K562 (cell line): ENCODE measurements at regions not wholly inside any gene's neighbourhood (a gene's known extent, or its start where the extent isn't known, plus 50 kb on each side); places are given as distances from the start of the nearest gene placed in this dataset.

Experiments used
- ATAC-seq: fragments of 200-7000 bp; cut with Tn5 transposase; 3 replicates; pipeline ENCODE4 v1.9.1; 2020; ENCODE audit warnings: moderate library complexity
- BruUV-seq: library from RNA; stranded (reverse); fragments of 400-500 nt; replicated peaks from 2 replicates; lab custom pipeline; 2021; lab: Mats Ljungman, UMichigan
- CTCF ChIA-PET: fragments of 300-600 bp; formaldehyde crosslinking; extraction: SDS; loops from one replicate; lab custom pipeline; 2021; ENCODE audit warnings: low intra/inter-chr PET ratio; lab: Yijun Ruan, JAX
- POLR2A ChIA-PET: fragments of 300-600, 350-650 bp; sonication (Branson Sonifier 250); formaldehyde crosslinking; extraction: SDS; loops from one replicate; lab custom pipeline; 2021; ENCODE audit warnings: antibody characterized with exemption, inconsistent platforms; lab: Yijun Ruan, JAX
- DNase-seq, 4 experiments: peaks; one replicate each; pipeline versions ENCODE4 v3.0.0 to v3.0.0-alpha.2; 2011 to 2018; ENCODE audit warnings: low spot score in 3 of 4, mixed read lengths in 3 of 4; ENCODE audit errors: extremely low read depth in 1 of 4
- FAIRE-seq: peaks from 2 replicates; lab custom pipeline; 2011; peaks lifted over from hg19 to GRCh38; lab: Jason Lieb, UNC
- H2AFZ ChIP-seq: 2 replicates; pipeline ENCODE4 v1.6.0; 2011; ENCODE audit warnings: low read depth, low read length, control low read depth, inconsistent platforms
- H3K27ac ChIP-seq: fragments of 200-600 bp; 3 replicates; pipeline ENCODE4 v1.8.0; 2011; ENCODE audit warnings: low read depth, mild to moderate bottlenecking, control low read depth, inconsistent platforms, low read length, moderate library complexity, mixed read lengths; ENCODE audit errors: extremely low read depth
- H3K27me3 ChIP-seq, 2 experiments: fragments of 300-600 bp in 1 of 2; 2 replicates in 1 of 2; 3 replicates in 1 of 2; pipeline versions ENCODE4 v1.6.0 to v1.8.0; 2011; ENCODE audit warnings: inconsistent platforms in 2 of 2, low read length in 2 of 2, mild to moderate bottlenecking in 1 of 2, mixed read lengths in 1 of 2, moderate library complexity in 1 of 2; ENCODE audit not compliant: control insufficient read depth in 2 of 2, insufficient read depth in 2 of 2
- H3K36me3 ChIP-seq: fragments of 300-600 bp; 3 replicates; pipeline ENCODE4 v1.8.0; 2011; ENCODE audit warnings: mild to moderate bottlenecking, low read length, inconsistent platforms; ENCODE audit not compliant: control insufficient read depth, insufficient read depth
- H3K4me1 ChIP-seq, 2 experiments: fragments of 200-600 bp in 1 of 2; replicated peaks in 1 of 2; 2 replicates in 1 of 2; 3 replicates in 1 of 2; pipeline versions ENCODE4 v1.5.1 to v1.8.0; 2011; ENCODE audit warnings: inconsistent platforms in 2 of 2, low read length in 2 of 2, mild to moderate bottlenecking in 1 of 2, mixed read lengths in 1 of 2, moderate library complexity in 1 of 2; ENCODE audit not compliant: control insufficient read depth in 2 of 2, insufficient read depth in 2 of 2
- H3K4me2 ChIP-seq: 2 replicates; pipeline ENCODE4 v1.6.1; 2011; ENCODE audit warnings: low read length, control low read depth, inconsistent platforms, mixed read lengths; ENCODE audit not compliant: insufficient read depth
- H3K4me3 ChIP-seq: fragments of 200-600 bp; sonication (generic), shearing (Covaris generic); 2 replicates; pipeline ENCODE4 v1.5.1; 2016; ENCODE audit warnings: control low read depth, inconsistent platforms
- H3K79me2 ChIP-seq: fragments of 200-600 bp; 3 replicates; pipeline ENCODE4 v1.8.0; 2011; ENCODE audit warnings: low read length, inconsistent platforms; ENCODE audit not compliant: control insufficient read depth, insufficient read depth
- H3K9ac ChIP-seq, 2 experiments: 2 replicates each; pipeline versions ENCODE4 v1.6.0 to v1.6.1; 2011; ENCODE audit warnings: low read depth in 2 of 2, low read length in 2 of 2, control low read depth in 1 of 2, inconsistent platforms in 1 of 2, mild to moderate bottlenecking in 1 of 2, mixed read lengths in 1 of 2; ENCODE audit not compliant: insufficient read depth in 1 of 2
- H3K9me1 ChIP-seq: one replicate; pipeline ENCODE4 v1.6.0; 2011; ENCODE audit warnings: inconsistent platforms, mild to moderate bottlenecking, low read length, moderate library complexity; ENCODE audit not compliant: control insufficient read depth, insufficient read depth
- H3K9me3 ChIP-seq: replicated peaks from 2 replicates; pipeline ENCODE4 v1.5.1; 2011; ENCODE audit warnings: low read depth, low read length, inconsistent platforms; ENCODE audit not compliant: control insufficient read depth, insufficient read depth
- H4K20me1 ChIP-seq: replicated peaks from 2 replicates; pipeline ENCODE4 v1.6.1; 2011; ENCODE audit warnings: low read length, inconsistent platforms, mixed read lengths; ENCODE audit not compliant: control insufficient read depth, insufficient read depth
- FOXP4 ChIP-seq: sonication (generic); formaldehyde crosslinking; IDR thresholded peaks from 2 replicates; pipeline ENCODE4 v1.8.0; 2022; ENCODE audit warnings: mild to moderate bottlenecking, missing genetic modification reagents, borderline replicate concordance
- JUNB ChIP-seq: fragments of 450-650 bp; formaldehyde crosslinking; conservative IDR thresholded peaks from 2 replicates; pipeline ENCODE4 v1.4.0; 2020; ENCODE audit warnings: mild to moderate bottlenecking
- MNT ChIP-seq, 2 experiments: fragments of 450-650 bp; conservative IDR thresholded peaks; 2 replicates each; pipeline ENCODE4 v1.6.1; 2017; ENCODE audit warnings: mild to moderate bottlenecking in 2 of 2, moderate library complexity in 2 of 2
- NKRF ChIP-seq: fragments of 450-650 bp; IDR thresholded peaks from 2 replicates; pipeline ENCODE4 v1.6.1; 2016; ENCODE audit warnings: borderline replicate concordance
- NR3C1 ChIP-seq: sonication (generic); formaldehyde crosslinking; IDR thresholded peaks from 2 replicates; pipeline ENCODE4 v1.8.1; 2022; ENCODE audit warnings: missing genetic modification reagents
- POLR2G ChIP-seq: fragments of 200-400 bp; formaldehyde crosslinking; IDR thresholded peaks from 2 replicates; pipeline ENCODE4 v1.6.1; 2017; ENCODE audit warnings: low read depth, mild to moderate bottlenecking, antibody characterized with exemption, low read length, moderate library complexity
- PYGO2 ChIP-seq: fragments of 450-650 bp; IDR thresholded peaks from 2 replicates; pipeline ENCODE4 v1.6.1; 2016; ENCODE audit warnings: mild to moderate bottlenecking, missing genetic modification characterization, moderate library complexity, missing compliant biosample characterization
- STAT5A ChIP-seq: IDR thresholded peaks from 2 replicates; pipeline ENCODE4 v1.6.1; 2012; ENCODE audit warnings: low read length, inconsistent platforms, borderline replicate concordance
- YY1 ChIP-seq, 3 experiments: IDR thresholded peaks; 2 replicates each; pipeline ENCODE4 v1.6.1; 2011; ENCODE audit warnings: low read length in 2 of 3, mild to moderate bottlenecking in 2 of 3, moderate library complexity in 2 of 3, borderline replicate concordance in 1 of 3, control low read depth in 1 of 3, low read depth in 1 of 3; ENCODE audit not compliant: insufficient read depth in 3 of 3, insufficient replicate concordance in 2 of 3, control insufficient read depth in 1 of 3, insufficient read length in 1 of 3; ENCODE audit errors: extremely low read depth in 1 of 3
- ZNF41 ChIP-seq: fragments of 250-450 bp; sonication (Bioruptor Pico); conservative IDR thresholded peaks from 2 replicates; pipeline ENCODE4 v1.4.0; 2020; ENCODE audit warnings: mild to moderate bottlenecking
- ZNF655 ChIP-seq: fragments of 250-450 bp; sonication (Bioruptor Pico); IDR thresholded peaks from 2 replicates; pipeline ENCODE4 v1.5.0; 2021
- ZNF77 ChIP-seq: fragments of 250-450 bp; sonication (Bioruptor Pico); IDR thresholded peaks from 2 replicates; pipeline ENCODE4 v1.5.0; 2020
- WGBS: fragments of 100-300 bp; shearing (Covaris generic); methylation state at CpG from one replicate; pipeline ENCODE4 v1.1.6; 2016; ENCODE audit warnings: low coverage, mixed read lengths; ENCODE audit not compliant: insufficient coverage; ENCODE audit errors: missing lambda C conversion rate; 5-methylcytosine and 5-hydroxymethylcytosine counted together
- in situ Hi-C: fragments of 300-500 bp; cut with MboI; formaldehyde crosslinking; loops from 4 replicates; pipeline ENCODE4 v1.15.0; 2018; ENCODE audit warnings: inconsistent platforms, mixed read lengths
- intact Hi-C: fragments of 100-400 bp; cut with micrococcal nuclease; formaldehyde crosslinking; loops from 2 replicates; pipeline ENCODE4 v1.14.2; 2022

GRCh38 chr5:5638211-5638610, 215.7 kb downstream of the ICE1 start (continued):
- TF ChIP-seq FOXP4 (CRISPR knock-in tag) (no peak), NR3C1 (CRISPR knock-in tag) (no peak), MNT (conservative IDR thresholded peaks at IDR 0.05) (no peak)
- TF ChIP-seq, all 486 proteins: peak for 0

- FAIRE-seq (no peak), ATAC-seq (no peak), DNase-seq (no peak)
- no peaks in the 10 kb centered on the region for H3K36me3 ChIP-seq
- intact Hi-C loops (no loop called here), in situ Hi-C loops (no loop called here)
- H3K79me2 ChIP-seq, result no peaks in the 10 kb centered on the region
- H3K4me3 ChIP-seq, result no peak overlapping the region
- WGBS, result 0% methylated on average over 1 of the region's 2 CpGs
- no peaks in the 10 kb centered on the region for H4K20me1 ChIP-seq
- H3K27me3 ChIP-seq, result no peaks in the 10 kb centered on the region
- H3K4me1 ChIP-seq, result no peaks in the 10 kb centered on the region
- no TSS peak for BruUV-seq
- no peaks in the 10 kb centered on the region for H3K9me1 ChIP-seq
- H3K9ac ChIP-seq, result no peak overlapping the region
- no peak overlapping the region for H2AFZ ChIP-seq
- ChIA-PET CTCF (no interaction called here), POLR2A (no interaction called here)
- no peak overlapping the region for H3K4me2 ChIP-seq
- H3K9me3 ChIP-seq, result no peaks in the 10 kb centered on the region
- H3K27ac ChIP-seq, result no peak overlapping the region
- TF ChIP-seq POLR2G (no peak), PYGO2 (tag) (no peak), ZNF655 (CRISPR knock-in tag) (no peak), YY1 (IDR thresholded peaks at IDR 0.05; ENCODE audit: borderline replicate concordance in 1 of 3, control insufficient read depth in 1 of 3, extremely low read depth in 1 of 3, insufficient read depth in 3 of 3, insufficient read length in 1 of 3, insufficient replicate concordance in 2 of 3, low read depth in 1 of 3, low read length in 2 of 3) (no peak), ZNF77 (CRISPR knock-in tag) (no peak), ZNF41 (CRISPR knock-in tag) (no peak), JUNB (no peak), STAT5A (no peak), NKRF (no peak)
Observed at GRCh38 chr5:5637173-5637572, 214.7 kb downstream of the ICE1 start.
